ENCODE measurements at regions not wholly inside any gene's neighbourhood (a gene's known extent, or its start where the extent isn't known, plus 50 kb on each side); places are given as distances from the start of the nearest gene placed in this dataset.

DNA sequence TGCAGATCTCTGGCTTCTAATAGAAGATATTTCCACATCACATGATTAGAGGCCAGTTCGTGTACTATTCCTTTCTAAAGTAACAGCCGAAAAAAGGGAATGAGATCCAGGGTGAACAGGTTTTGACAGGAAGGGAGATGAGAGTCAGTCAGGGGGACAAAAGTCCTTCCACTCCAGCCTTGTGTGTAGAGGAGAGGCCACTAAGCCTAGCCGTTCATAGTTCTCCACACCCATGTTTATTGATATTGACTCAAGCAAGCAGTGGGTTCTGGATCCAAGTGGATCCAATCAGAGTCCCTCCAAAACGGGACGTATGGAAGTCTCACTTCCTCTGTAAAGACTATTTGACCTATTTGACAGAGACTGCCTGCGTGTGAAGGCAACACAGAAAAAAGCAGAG lies 80.4 kb upstream of the LRIG1 start:
- H3K23me2 ChIP-seq (ENCODE audit: low read depth, low read length), result no peaks in the 10 kb centered on the region
- H3K9me3 ChIP-seq (ENCODE audit: insufficient read depth in 2 of 2, low read depth in 1 of 2, low read length in 1 of 2), result peaks cover 7 to 10% of the 10 kb centered on the region in 2 experiments; a peak in 3 of 4 replicates
- no peaks in the 10 kb centered on the region for H3K36me3 ChIP-seq (ENCODE audit: control insufficient read depth in 2 of 4, insufficient read depth in 4 of 4, low read length in 3 of 4)
- H3K23ac ChIP-seq (ENCODE audit: insufficient read length), result no peak overlapping the region
- H3K18ac ChIP-seq (ENCODE audit: extremely low read depth, low read length), result no peak overlapping the region
- no peak overlapping the region for H3K14ac ChIP-seq (ENCODE audit: insufficient read length)
- H2BK20ac ChIP-seq (ENCODE audit: low read length), result no peak overlapping the region
- FAIRE-seq (no peak), DNase-seq (ENCODE audit: low read depth in 1 of 2, low spot score in 2 of 2) (no peak)
- H3K27ac ChIP-seq (ENCODE audit: low read depth, low read length), result no peak overlapping the region
- H4K5ac ChIP-seq (ENCODE audit: insufficient read length, low read depth, low read length), result no peak overlapping the region
- POLR2A ChIA-PET (ENCODE audit: partially characterized antibody), result no interaction called here
- no peak overlapping the region for H4K91ac ChIP-seq (replicated peaks; ENCODE audit: insufficient read length, low read length)
- no peak overlapping the region for H2BK5ac ChIP-seq (ENCODE audit: low read depth, low read length)
- H4K8ac ChIP-seq (ENCODE audit: extremely low read depth, insufficient read depth, low read length), result no peak overlapping the region
- peaks cover 0 to 2% (median 0%) of the 10 kb centered on the region in 4 experiments; a peak in 1 of 7 replicates for H3K4me1 ChIP-seq (replicated peaks in 1 of 4; ENCODE audit: control insufficient read depth in 3 of 4, insufficient read depth in 4 of 4, low read length in 3 of 4)
- H3K4ac ChIP-seq (replicated peaks; ENCODE audit: insufficient read length, low read depth, low read length), result no peak overlapping the region
- no peak overlapping the region for H3K56ac ChIP-seq (replicated peaks; ENCODE audit: insufficient read length, low read depth, low read length)
- no peak overlapping the region for H2BK12ac ChIP-seq (ENCODE audit: low read depth, low read length)
- H2AFZ ChIP-seq (ENCODE audit: low read length), result no peak overlapping the region
- peaks cover 0 to 5% (median 0%) of the 10 kb centered on the region in 4 experiments; a peak in 2 of 7 replicates for H3K27me3 ChIP-seq (replicated peaks in 1 of 4; ENCODE audit: control insufficient read depth in 3 of 4, extremely low read depth in 1 of 4, insufficient read depth in 3 of 4, low read length in 3 of 4)
- H2BK15ac ChIP-seq (ENCODE audit: low read length), result 0 out of 2 replicates have a peak overlapping the region, but pooled peaks have one; percentile 89
- no peak overlapping the region for H2AK5ac ChIP-seq (ENCODE audit: low read depth, low read length)
- no peaks in the 10 kb centered on the region for H3K79me1 ChIP-seq (ENCODE audit: low read depth, low read length)
- no peak overlapping the region for H2BK120ac ChIP-seq (replicated peaks; ENCODE audit: low read depth, low read length)
- H4K20me1 ChIP-seq (replicated peaks in 1 of 2; ENCODE audit: control insufficient read depth in 1 of 2, insufficient read depth in 2 of 2, low read length in 2 of 2), result no peaks in the 10 kb centered on the region
- CTCF ChIA-PET (ENCODE audit: partially characterized antibody), result interaction anchor here (1.0 to 3.0 kb wide), 2 partner anchors 7 to 118 kb away, joined by 3 to 19 read pairs; no protein-coding TSS in a partner anchor
- no peak overlapping the region for H3K4me2 ChIP-seq (ENCODE audit: insufficient read depth in 1 of 2, low read depth in 2 of 2, low read length in 2 of 2)
- H3K79me2 ChIP-seq (ENCODE audit: control insufficient read depth in 1 of 2, insufficient read depth in 2 of 2, low read length in 2 of 2), result no peaks in the 10 kb centered on the region
- no peak overlapping the region for H3K9ac ChIP-seq (replicated peaks in 1 of 4; ENCODE audit: extremely low read depth in 1 of 4, low read depth in 3 of 4, low read length in 3 of 4)
- H3K4me3 ChIP-seq (ENCODE audit: extremely low read depth in 1 of 4, insufficient read depth in 2 of 4, low read depth in 3 of 4, low read length in 4 of 4), result no peak overlapping the region
- 87% methylated on average over 6 of the region's 6 CpGs; no CpG with 5 or more reads in 1 of the 2 experiments for WGBS, 2 experiments (ENCODE audit: extremely low coverage in 1 of 2, insufficient coverage in 1 of 2, insufficient read length in 1 of 2, insufficient replicate concordance in 2 of 2, low coverage in 1 of 2, low lambda C conversion rate in 2 of 2, missing lambda C conversion rate in 1 of 2)
- TF ChIP-seq SP2 (IDR thresholded peaks at IDR 0.05; ENCODE audit: low read length), result no peak
- no peak for TF ChIP-seq CBX8 (IDR thresholded peaks at IDR 0.05; ENCODE audit: borderline replicate concordance, low read depth, low read length)
- TF ChIP-seq BCL11A (IDR thresholded peaks at IDR 0.05; ENCODE audit: low read depth in 2 of 2, low read length in 2 of 2), result no peak
- no peak for TF ChIP-seq CBX5 (IDR thresholded peaks at IDR 0.05; ENCODE audit: low read depth, low read length)
- no peak for TF ChIP-seq KDM4A (IDR thresholded peaks at IDR 0.05; ENCODE audit: low read depth, low read length, severe bottlenecking)
- TF ChIP-seq TBP (IDR thresholded peaks at IDR 0.05; ENCODE audit: low read depth, low read length), result no peak

All from H1 (cell line).